SK-MEL-5 (cell line): ENCODE measurements at regions not wholly inside any gene's neighbourhood (a gene's known extent, or its start where the extent isn't known, plus 50 kb on each side); places are given as distances from the start of the nearest gene placed in this dataset.

Source experiments
- DNase-seq: peaks from one replicate; pipeline ENCODE4 v3.0.0-alpha.2; 2016; ENCODE audit warnings: low read depth, low spot score
- in situ Hi-C: cut with HindIII; loops from 2 replicates; pipeline ENCODE4 v1.10.0; 2016; ENCODE audit warnings: low sequenced_read_pairs, high pct_unique_total_duplicates, low pct_unique_long_range_greater_than_20kb

DNA sequence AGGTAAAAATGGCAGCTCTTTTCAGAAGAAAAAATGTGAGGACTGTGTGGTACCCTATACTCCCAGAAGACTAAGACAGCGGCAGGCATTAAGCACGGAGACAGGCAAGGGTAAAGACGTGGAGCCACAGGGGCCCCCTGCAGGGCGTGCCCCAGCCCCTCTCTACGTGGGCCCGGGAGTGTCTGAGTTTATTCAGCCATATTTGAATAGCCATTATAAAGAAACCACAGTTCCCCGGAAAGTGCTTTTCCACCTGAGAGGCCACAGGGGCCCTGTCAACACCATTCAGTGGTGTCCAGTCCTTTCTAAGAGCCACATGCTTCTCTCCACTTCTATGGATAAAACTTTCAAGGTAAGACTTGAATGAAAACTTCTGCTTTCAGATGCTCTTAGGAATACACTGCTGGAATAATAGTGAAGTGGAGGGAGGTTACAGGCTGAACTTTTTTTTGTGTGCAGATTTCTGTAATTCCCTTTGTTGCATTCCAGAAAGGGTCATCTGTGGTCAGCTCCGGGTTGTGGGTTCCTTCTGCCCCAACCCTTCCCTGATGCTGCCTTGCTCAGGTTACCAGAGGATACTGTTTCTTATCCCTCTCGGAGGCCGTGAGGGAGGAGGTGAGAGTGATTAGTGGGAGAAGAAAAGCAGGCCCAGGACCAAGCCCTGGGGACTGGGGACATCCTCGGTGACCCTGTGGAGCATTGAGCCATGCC lies 58.4 kb downstream of the SLC25A47 start:
- in situ Hi-C loops = no loop called here
- DNase-seq = no peak

DNA sequence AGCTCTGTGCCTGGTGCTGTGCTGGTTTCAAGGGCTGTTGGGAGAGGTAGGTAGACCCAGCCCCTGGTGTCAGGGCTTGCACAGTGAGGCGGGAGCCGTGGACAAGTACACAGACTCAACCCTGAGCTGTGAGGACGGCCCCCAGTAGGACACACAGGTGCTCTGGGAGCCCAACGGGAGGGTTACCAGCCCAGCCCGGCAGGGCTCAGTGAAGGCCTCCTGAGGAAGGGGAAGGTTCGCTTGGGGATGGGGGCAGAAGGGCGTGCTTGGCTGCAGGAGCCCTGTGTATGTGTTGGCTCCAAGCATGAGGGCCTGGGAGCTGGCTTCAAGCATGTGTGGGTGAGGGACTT lies 58.9 kb downstream of the SLC25A47 start:
- in situ Hi-C loops = no loop called here
- DNase-seq = no peak

DNA sequence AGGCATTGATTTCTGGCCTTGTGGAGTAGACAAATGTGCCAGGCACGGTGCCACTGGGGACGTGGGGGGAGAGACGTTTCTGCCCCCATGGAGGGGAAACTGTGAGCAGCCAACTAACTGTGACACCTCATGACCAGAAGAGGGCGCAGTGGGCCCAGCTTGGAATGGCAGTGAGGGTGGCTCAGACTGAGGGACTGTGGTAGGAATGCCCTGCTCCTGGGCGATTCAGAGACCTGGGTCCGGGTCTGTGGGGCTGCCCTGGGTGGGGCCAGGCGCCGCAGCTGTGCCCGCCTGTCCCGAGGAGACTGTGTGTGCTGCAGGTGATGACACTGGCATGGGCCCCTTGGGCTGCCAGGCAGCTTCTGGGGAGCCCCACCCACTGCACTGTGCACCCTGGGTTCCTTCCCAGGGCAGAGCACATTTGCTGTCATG lies 60.6 kb downstream of the SLC25A47 start:
- DNase-seq = peak; percentile 87
- in situ Hi-C loops = no loop called here

DNA sequence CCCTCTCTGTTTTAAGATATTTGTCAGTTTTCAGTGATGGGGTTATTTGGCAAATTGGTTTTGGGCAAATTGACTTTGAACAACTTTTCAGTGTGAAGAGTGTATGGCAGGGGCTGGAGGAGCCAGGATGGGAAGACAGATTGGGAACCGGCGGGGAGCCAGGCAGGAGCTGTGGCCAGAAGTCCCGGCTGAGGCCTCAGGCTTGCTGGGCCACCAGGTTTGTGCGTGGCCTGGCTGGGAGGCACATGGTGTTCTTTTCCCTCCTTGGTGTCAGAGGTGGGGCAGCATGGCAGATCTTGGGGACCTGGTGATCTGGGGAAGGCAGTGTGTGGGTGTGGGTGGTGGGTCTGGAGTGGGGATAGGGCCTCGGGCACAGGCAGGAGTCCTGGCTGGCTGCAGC lies 61.1 kb downstream of the SLC25A47 start:
- in situ Hi-C loops = no loop called here
- DNase-seq = no peak

DNA sequence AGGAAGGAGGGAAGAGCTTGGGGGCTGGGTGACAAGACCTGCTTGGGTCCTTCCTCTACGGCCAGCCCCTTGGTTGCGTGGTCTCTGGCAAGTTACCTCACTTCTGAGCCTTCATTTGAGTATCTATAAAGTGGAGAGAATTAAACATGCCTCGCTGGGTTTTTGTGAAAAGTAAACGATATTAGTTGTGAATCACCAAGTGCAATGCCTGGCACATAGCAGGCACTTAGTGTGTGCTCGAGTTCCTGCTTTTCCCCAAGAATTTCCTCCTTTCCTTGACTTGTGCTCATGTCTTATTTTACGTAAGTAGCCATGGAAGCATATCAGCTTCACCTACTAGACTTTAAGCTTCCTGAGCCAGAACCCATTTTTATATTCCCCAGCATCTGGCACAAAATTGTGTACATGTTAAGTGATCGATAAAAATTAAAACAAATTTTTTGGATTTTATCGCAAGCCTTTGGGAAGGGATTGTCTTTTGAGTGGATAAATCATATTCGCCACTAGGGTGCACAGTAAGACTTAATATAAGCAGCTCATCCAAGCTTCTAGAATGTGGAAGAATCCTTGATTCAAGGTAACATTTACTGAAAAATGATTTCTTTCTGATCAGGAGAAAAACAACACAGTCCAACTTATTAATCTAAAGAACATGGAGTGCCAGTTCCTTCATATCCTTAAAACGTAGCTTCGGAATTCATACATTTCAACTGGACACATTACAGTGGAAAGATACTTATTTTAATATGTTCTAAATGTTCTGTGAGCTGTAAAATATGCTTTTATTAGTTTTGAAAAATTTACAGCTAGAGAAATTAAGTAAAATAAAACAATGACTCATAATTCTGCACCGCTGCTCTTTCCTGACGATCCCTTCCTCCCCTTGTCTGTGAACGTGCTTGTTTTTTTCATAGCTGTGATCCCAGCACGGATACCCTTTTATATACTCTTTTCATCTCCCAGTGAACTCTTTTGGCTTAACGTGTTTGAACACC lies 62.0 kb downstream of the SLC25A47 start:
- in situ Hi-C loops = no loop called here
- DNase-seq = peak; percentile 83

DNA sequence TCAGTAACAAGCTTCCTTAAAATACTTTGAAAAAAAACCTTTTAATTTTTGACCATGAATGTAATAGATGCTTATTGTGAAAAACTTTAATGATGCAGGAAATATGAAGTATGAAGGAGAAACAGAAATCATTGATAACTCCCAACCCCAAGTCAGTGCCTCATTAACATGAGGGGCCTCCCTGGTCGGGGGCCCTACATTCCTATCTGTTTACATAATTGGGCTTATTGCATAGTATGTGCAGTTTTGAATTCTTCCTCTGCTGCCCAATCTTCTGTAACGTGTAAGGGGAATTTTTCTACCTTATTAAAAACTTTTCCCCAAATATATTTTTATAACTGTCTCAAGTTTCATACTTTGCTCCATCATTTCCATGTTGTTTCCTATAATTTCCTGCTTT lies 63.0 kb downstream of the SLC25A47 start:
- no peak for DNase-seq
- in situ Hi-C loops = no loop called here

DNA sequence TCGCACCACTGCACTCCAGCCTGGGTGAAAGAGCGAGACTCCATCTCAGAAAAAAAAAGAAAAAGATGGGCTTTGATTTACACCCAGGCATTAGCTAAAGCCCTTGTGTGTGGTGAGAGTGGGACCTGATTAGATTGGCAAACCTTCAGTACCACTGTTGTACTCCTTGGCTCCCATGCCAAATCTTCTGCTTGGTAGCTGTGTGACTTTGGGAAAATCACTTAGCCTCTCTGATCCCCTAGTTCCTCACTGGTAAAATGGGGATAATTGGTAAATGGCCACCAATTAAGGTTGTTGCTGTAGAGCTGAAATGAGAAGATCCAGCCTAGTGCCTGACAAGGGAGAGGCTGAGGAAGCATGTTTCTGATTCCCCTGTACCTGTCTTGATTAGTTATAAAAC lies 63.7 kb downstream of the SLC25A47 start:
- in situ Hi-C loops = no loop called here

DNA sequence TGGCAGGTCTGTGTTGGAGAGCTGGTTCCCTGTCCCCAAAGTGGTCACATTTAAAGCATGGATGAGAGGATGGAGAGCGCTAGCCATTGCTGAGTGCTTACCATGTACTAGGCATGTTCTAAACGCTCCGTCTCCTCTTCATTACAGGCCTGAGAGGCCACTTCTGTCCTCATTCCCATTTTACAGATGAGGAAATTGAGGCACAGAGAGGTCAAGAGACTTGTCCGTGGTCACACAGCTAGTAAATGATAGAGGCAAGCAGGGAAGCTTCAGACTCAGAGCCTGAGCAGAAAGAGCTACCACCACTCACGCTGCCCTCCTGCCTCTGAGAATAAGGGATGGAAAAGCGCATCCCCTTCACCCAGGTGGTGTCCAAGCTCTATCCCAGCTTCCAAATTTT lies 64.3 kb downstream of the SLC25A47 start:
- no peak for DNase-seq
- in situ Hi-C loops = no loop called here

More for the DNA sequence above, 63.7 kb downstream of the SLC25A47 start:
- no peak for DNase-seq

DNA sequence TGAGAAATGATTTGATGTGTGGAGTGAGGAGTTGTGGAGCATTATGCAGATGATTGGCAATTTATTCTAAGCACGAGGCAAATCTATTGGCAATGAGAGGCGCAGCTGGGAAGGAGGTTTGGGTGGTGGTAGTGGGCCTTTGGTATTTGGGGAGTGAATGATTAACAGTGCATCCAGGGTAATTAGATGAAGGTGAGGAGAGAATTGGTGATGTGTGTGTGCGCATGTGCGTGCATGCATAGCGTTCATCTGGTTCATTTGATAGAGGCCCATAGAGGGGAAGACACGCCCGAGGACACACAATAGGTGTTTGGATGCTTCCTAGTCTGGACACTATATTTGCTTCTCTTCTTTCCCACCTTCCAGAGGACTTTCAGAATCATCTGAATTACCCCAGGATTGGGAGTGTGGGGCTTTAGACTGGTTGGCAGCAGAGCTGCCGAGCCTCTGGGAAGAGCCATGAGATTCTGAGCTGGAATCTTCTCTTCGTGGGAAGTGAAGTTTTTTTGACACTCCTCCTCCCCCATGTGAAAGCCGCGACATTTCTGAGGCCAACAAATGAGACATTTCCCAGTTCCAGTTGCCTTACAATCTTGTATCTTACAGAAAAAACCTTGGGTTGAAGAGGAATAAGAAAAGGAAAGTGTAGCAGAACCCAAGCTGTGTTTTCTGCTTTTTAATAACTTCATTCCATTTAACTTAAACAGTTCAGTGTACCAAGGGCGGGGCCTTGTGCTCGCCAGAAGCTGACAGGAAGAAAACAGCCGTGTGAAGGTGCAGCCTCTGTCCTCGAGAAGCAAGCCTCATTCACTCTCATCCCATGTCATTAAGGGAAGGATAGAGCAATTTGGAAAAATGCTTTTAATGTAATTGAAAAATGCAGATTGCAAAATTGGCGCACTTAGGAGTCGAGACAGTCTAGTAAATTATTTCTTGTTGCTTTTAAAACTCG lies 65.2 kb downstream of the SLC25A47 start:
- in situ Hi-C loops = no loop called here
- DNase-seq = no peak

DNA sequence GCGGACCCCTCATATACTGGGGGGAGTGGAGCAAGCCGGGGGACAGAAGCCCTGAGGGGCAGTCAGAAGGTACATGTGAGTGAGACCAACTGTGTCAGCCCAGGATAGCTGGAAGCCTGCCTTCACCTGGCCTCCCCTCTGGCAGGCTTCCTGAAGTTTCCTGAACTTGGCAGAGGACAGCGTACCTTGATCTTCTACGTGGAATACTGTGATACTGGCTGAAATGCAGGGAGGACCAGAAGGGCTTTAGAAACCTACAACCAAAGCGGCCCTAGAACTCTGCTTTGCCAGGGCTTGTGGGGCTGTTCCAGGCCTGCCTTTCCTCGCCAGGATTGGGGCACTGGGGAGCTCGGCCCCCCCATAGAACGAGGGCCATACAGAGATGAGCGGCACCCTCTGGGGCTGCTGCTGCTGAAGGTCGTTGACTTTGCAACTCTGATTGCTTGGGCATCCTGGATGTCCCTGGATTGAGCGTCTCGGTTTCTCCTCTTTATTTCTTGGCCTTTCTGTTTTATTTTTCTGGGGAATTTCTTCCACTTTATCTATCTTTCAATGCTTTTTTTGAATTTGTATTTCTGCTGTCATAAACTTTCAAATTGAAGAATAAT lies 66.5 kb downstream of the SLC25A47 start:
- in situ Hi-C loops = no loop called here
- no peak for DNase-seq

DNA sequence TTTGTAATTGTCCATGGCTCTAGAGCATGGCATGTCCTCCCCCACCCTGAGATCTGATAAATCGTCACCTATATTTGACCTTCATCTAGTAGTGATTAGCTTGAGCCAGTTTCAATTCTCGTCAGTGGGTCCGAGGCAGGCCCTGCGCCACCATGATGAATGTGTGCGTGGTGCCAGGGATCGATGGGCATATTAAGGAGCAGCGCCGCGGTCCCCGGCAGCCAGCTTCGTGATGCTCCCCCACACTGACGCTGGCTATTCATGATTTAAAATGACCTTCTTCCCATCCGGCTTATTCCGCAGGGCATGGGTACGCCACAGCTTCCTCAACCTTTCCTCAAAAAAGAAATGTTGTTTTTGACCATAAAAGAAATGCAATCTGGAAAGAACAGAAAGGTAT lies 68.0 kb downstream of the SLC25A47 start:
- in situ Hi-C loops = no loop called here
- no peak for DNase-seq

DNA sequence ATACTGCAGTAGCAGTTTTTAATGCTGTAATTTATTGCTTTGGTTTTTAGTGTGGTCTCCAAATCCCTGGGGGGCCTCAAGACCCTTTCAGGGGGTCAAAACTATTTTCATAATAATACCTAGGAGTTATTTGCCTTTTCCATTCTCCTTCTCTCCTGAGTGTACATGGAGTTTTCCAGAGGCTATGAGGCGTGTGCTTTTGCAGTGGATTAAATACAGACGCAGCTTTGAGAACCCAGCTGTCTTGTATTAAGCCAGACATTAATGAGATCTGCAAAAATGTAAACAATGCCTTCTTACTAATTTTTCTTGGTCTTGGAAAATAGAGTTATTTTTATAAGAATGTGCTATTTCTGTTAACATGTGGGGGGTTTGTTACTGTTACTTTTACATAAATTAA lies 68.6 kb downstream of the SLC25A47 start:
- in situ Hi-C loops = no loop called here
- DNase-seq = no peak

DNA sequence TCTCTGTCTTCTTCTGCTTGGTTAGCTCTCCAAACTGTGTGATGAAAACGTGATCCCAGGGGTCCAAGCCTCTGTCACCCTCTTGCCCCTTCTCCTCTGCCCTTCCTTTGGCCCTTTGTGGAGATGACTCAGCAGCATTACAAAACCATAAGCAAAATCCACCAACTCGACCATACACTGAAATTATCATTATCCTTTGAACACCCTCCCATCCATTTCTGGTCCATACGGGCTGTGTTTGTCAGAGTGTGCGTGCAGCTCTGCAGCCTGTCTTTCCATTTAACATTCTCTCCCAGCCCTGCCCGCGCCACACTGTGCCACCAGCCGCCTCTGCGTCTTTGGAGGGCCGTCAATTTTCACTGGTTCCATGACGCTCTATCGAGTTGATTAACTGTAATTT lies 69.2 kb downstream of the SLC25A47 start:
- no peak for DNase-seq
- in situ Hi-C loops = no loop called here

DNA sequence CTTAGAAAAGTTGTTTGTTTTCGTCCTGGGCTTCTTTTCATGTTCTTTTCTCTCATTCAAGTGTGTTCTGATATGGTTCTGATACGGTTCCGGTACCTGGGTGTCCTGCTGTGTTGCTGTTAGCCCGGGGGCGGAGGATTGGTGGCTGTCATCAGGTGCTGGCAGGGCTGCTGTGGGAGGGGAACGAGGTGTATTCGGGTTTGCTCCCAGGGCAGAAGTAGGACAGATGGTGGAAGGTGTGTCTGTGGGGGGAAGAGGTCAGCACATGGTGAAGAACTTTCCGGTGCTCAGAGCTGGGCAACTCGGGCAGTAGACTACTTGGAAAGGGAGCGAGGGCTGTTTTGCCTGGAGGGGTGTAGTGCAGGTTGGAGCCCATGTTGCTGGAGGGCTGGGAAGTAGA lies 70.2 kb downstream of the SLC25A47 start:
- no peak for DNase-seq
- in situ Hi-C loops = no loop called here

DNA sequence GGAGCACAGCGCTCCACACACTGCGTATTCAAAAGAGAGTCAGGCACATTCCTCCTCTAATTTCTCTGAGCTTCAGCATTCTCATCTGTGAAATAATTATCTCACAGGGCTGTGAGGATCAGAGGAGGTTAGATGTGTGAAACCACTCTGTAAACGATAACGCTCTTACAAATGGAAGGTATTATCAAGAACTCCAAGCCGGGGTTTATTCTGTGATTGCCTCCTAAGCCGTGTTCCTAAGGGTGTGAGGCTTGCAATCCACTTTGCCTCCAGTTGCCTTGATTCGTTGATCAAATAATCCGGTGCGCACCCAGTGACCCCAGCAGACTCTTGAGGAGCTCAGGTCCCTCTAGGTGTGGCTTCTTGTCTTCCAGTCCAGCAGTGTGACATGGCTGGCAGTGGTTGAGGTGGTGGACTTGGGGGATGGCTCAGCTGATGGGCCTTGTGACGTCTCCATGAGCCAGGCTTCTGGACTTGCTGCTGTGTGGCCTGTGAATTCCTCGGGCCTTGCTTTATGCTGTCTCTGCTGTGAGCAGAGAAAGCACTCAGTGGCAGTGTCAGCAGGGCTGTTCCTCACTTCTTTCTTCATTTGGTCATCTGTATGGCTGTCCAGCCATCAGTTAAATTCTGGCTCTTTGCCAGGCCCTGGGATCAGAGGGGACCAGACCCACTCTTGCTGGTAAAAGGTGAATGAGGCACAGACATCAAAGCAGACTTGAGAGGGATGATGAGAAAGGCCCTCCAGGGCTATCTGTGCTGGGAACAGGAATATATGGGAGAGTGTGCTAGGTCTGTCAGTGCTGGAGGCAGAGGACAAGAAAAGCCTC lies 71.0 kb downstream of the SLC25A47 start:
- in situ Hi-C loops = no loop called here
- no peak for DNase-seq

DNA sequence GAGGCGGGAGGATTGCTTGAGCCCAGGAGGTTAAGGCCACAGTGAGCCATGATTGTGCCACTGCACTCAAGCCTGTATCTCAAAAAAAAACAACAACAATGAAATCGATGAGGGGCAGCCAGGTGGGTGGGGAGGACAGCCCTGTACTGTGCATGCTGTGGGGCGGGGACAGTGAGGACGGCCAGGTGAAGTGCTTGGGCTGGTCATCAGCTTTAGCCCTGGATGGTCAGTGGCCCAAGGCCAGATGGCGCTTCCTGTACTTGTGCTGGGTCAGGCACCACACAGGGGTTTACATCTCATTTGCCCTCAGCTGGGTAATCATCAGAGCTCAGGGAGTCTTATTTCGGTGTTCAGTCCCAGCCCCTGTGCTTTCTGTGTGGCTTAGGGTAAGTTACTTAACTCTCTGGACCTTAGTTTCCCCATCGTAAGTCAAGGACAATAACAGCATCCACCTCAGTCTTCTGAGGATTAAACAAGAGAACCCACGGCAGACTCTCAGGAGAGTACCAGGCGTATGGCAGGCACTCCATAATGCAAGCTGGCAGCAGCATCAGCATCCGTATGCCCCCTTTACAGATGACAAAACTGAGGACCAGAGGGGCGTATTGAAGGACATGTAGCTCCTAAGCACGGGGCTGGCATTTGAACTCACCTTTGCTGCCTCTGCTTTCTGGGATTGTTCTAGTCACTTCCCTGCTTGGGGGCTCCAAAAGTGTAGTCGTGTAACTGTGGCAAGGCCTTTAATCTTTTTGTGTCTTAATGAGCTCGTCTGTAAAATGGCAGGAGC lies 71.9 kb downstream of the SLC25A47 start:
- no peak for DNase-seq
- in situ Hi-C loops = no loop called here
